SK-N-SH treated with all-trans-retinoic acid at 6 μM for 48 hours (cell line): ENCODE measurements at regions not wholly inside any gene's neighbourhood (a gene's known extent, or its start where the extent isn't known, plus 50 kb on each side); places are given as distances from the start of the nearest gene placed in this dataset.

Source experiments
- CSRNP3 ChIP-seq: fragments of 250-450 bp; sonication (Bioruptor Pico); IDR thresholded peaks from 2 replicates; pipeline ENCODE4 v1.5.1; 2021; ENCODE audit warnings: mild to moderate bottlenecking, moderate library complexity
- PPARA ChIP-seq: fragments of 250-450 bp; sonication (Bioruptor Pico); IDR thresholded peaks from 2 replicates; pipeline ENCODE4 v1.5.0; 2020; ENCODE audit warnings: mild to moderate bottlenecking, borderline replicate concordance
- ZC3H10 ChIP-seq: fragments of 250-450 bp; sonication (Bioruptor Pico); IDR thresholded peaks from 2 replicates; pipeline ENCODE4 v1.5.1; 2021; ENCODE audit warnings: mild to moderate bottlenecking, moderate library complexity
- ZFP3 ChIP-seq: fragments of 250-450 bp; sonication (Bioruptor Pico); IDR thresholded peaks from 2 replicates; pipeline ENCODE4 v1.5.0; 2020; ENCODE audit warnings: mild to moderate bottlenecking, moderate library complexity
- ZNF70 ChIP-seq: fragments of 450-650 bp; formaldehyde crosslinking; IDR thresholded peaks from 2 replicates; pipeline ENCODE4 v1.5.0; 2020; ENCODE audit warnings: mild to moderate bottlenecking, moderate library complexity
- TF ChIP-seq, protein P1 (sequence below): fragments of 250-450 bp; sonication (Bioruptor Pico); IDR thresholded peaks from 2 replicates; pipeline ENCODE4 v1.5.1; 2020; ENCODE audit warnings: low read depth, mild to moderate bottlenecking, moderate library complexity
- TF ChIP-seq, protein P2 (sequence below): fragments of 250-450 bp; sonication (Bioruptor Pico); IDR thresholded peaks from 2 replicates; pipeline ENCODE4 v1.8.0; 2020; ENCODE audit warnings: mild to moderate bottlenecking, moderate library complexity, borderline replicate concordance

DNA sequence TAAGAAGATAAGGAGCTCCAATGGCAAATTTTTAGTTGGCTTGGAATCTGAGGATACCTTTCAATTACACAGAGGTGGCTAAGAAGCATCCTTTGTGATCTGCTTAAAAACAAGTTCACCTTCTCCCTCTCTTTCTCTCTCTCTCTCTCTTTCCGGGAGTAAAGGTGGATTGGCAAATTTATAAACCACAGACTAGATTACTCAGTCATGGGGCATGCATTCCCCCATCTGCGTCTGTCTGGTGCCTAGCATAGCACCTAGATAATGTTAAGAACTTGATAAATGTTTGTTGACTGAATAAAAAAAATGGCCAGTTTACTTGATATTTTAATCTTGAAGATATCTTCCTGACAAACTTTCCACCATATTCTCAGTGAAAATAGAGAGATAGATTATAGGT, 312.3 kb downstream of the CDC5L start:
- TF ChIP-seq ZC3H10 (CRISPR knock-in tag) (no peak), ZFP3 (no peak), PPARA (no peak), ZNF70 (CRISPR knock-in tag) (no peak), CSRNP3 (CRISPR knock-in tag) (no peak)
- TF ChIP-seq, protein P1, sequence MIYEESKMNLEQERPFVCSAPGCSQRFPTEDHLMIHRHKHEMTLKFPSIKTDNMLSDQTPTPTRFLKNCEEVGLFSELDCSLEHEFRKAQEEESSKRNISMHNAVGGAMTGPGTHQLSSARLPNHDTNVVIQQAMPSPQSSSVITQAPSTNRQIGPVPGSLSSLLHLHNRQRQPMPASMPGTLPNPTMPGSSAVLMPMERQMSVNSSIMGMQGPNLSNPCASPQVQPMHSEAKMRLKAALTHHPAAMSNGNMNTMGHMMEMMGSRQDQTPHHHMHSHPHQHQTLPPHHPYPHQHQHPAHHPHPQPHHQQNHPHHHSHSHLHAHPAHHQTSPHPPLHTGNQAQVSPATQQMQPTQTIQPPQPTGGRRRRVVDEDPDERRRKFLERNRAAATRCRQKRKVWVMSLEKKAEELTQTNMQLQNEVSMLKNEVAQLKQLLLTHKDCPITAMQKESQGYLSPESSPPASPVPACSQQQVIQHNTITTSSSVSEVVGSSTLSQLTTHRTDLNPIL (CRISPR knock-in tag), result no peak
- TF ChIP-seq, protein P2, sequence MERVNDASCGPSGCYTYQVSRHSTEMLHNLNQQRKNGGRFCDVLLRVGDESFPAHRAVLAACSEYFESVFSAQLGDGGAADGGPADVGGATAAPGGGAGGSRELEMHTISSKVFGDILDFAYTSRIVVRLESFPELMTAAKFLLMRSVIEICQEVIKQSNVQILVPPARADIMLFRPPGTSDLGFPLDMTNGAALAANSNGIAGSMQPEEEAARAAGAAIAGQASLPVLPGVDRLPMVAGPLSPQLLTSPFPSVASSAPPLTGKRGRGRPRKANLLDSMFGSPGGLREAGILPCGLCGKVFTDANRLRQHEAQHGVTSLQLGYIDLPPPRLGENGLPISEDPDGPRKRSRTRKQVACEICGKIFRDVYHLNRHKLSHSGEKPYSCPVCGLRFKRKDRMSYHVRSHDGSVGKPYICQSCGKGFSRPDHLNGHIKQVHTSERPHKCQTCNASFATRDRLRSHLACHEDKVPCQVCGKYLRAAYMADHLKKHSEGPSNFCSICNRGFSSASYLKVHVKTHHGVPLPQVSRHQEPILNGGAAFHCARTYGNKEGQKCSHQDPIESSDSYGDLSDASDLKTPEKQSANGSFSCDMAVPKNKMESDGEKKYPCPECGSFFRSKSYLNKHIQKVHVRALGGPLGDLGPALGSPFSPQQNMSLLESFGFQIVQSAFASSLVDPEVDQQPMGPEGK (CRISPR knock-in tag), result no peak
